ENCODE measurements at regions not wholly inside any gene's neighbourhood (a gene's known extent, or its start where the extent isn't known, plus 50 kb on each side); places are given as distances from the start of the nearest gene placed in this dataset.
A peak's percentile ranks its signal among the peaks of the same experiment; 100 is the strongest.

- FAIRE-seq (no peak), DNase-seq (ENCODE audit: low spot score) (no peak)
These were observed 100.3 kb upstream of the CADPS start for GRCh38 chr3:62975566-62975965.

GRCh38 chr3:62981962-62982361 lies 106.7 kb upstream of the CADPS start:
- DNase-seq (ENCODE audit: low spot score) (no peak), FAIRE-seq (no peak)

GRCh38 chr3:62982795-62983455 lies 107.7 kb upstream of the CADPS start:
- DNase-seq (ENCODE audit: low spot score) (no peak), FAIRE-seq (peak; percentile 13)

- no peak for FAIRE-seq
These were observed 110.8 kb upstream of the CADPS start for GRCh38 chr3:62986061-62986460.

GRCh38 chr3:62987721-62988120 lies 112.5 kb upstream of the CADPS start:
- FAIRE-seq = no peak

More at GRCh38 chr3:62986061-62986460, 110.8 kb upstream of the CADPS start:
- no peak for DNase-seq (ENCODE audit: low spot score)

GRCh38 chr3:62990704-62991413 lies 115.6 kb upstream of the CADPS start:
- DNase-seq (ENCODE audit: low spot score) (no peak), FAIRE-seq (no peak)

More at GRCh38 chr3:62987721-62988120, 112.5 kb upstream of the CADPS start:
- DNase-seq (ENCODE audit: low spot score) = no peak

GRCh38 chr3:62992520-62992919 lies 117.3 kb upstream of the CADPS start:
- FAIRE-seq (no peak), DNase-seq (ENCODE audit: low spot score) (no peak)

GRCh38 chr3:62995119-62995518 lies 119.9 kb upstream of the CADPS start:
- DNase-seq (ENCODE audit: low spot score) (no peak), FAIRE-seq (no peak)

GRCh38 chr3:62995530-62995929 lies 120.3 kb upstream of the CADPS start:
- DNase-seq (ENCODE audit: low spot score) (no peak), FAIRE-seq (no peak)

- FAIRE-seq (no peak), DNase-seq (ENCODE audit: low spot score) (no peak)
These were observed 122.2 kb upstream of the CADPS start for GRCh38 chr3:62997369-62997768.

GRCh38 chr3:62999158-62999557 lies 123.9 kb upstream of the CADPS start:
- DNase-seq (ENCODE audit: low spot score) = no peak
- FAIRE-seq = no peak

GRCh38 chr3:62999791-63000190 lies 124.6 kb upstream of the CADPS start:
- FAIRE-seq (no peak), DNase-seq (ENCODE audit: low spot score) (no peak)

- DNase-seq (ENCODE audit: low spot score) (no peak), FAIRE-seq (no peak)
These were observed 129.2 kb upstream of the CADPS start for GRCh38 chr3:63004448-63004847.

- DNase-seq (ENCODE audit: low spot score) = no peak
- FAIRE-seq = no peak
These were observed 140.5 kb upstream of the CADPS start for GRCh38 chr3:63015614-63016309.

- FAIRE-seq = no peak
- no peak for DNase-seq (ENCODE audit: low spot score)
These were observed 146.9 kb upstream of the CADPS start for GRCh38 chr3:63022114-63022513.

- no peak for DNase-seq (ENCODE audit: low spot score)
- FAIRE-seq = no peak
These were observed 151.5 kb upstream of the CADPS start for GRCh38 chr3:63026722-63027121.

GRCh38 chr3:63029326-63029725 lies 154.1 kb upstream of the CADPS start:
- DNase-seq (ENCODE audit: low spot score) (no peak), FAIRE-seq (no peak)

- DNase-seq (ENCODE audit: low spot score) (peak; percentile 66), FAIRE-seq (no peak)
These were observed 154.7 kb upstream of the CADPS start for GRCh38 chr3:63029921-63030320.

- FAIRE-seq (no peak), DNase-seq (ENCODE audit: low spot score) (no peak)
These were observed 155.4 kb upstream of the CADPS start for GRCh38 chr3:63030666-63031065.

- DNase-seq (ENCODE audit: low spot score) (no peak), FAIRE-seq (no peak)
These were observed 157.7 kb upstream of the CADPS start for GRCh38 chr3:63032881-63033280.

GRCh38 chr3:63034101-63034500 lies 158.9 kb upstream of the CADPS start:
- DNase-seq (ENCODE audit: low spot score) (no peak), FAIRE-seq (no peak)

- no peak for FAIRE-seq
- no peak for DNase-seq (ENCODE audit: low spot score)
These were observed 161.9 kb upstream of the CADPS start for GRCh38 chr3:63037116-63037515.
